Lung (tissue), 11 donors: ENCODE measurements at regions not wholly inside any gene's neighbourhood (a gene's known extent, or its start where the extent isn't known, plus 50 kb on each side); places are given as distances from the start of the nearest gene placed in this dataset.

Source experiments
- ATAC-seq: fragments of 200-7000 bp; cut with Tn5 transposase; one replicate; pipeline ENCODE4 v1.9.1; 2020; ENCODE audit warnings: moderate number of reproducible peaks; ENCODE audit not compliant: insufficient read depth, low FRiP score
- DNase-seq, 3 donors: peaks; one replicate each; pipeline ENCODE4 v3.0.0-alpha.2; 2013 to 2017
- H3K27ac ChIP-seq, 2 donors: one replicate each; pipeline ENCODE4 v1.5.1; 2013; ENCODE audit warnings: mild to moderate bottlenecking in 2 of 2, moderate library complexity in 2 of 2, control low read depth in 1 of 2, inconsistent platforms in 1 of 2, low read depth in 1 of 2, low read length in 1 of 2
- H3K27me3 ChIP-seq, 3 donors: one replicate each; pipeline ENCODE4 v1.5.1; 2013; ENCODE audit warnings: low read length in 2 of 3; ENCODE audit not compliant: control insufficient read depth in 3 of 3, insufficient read depth in 3 of 3
- H3K36me3 ChIP-seq, 4 donors: one replicate each; pipeline ENCODE4 v1.5.1; 2013; ENCODE audit warnings: low read length in 4 of 4, mild to moderate bottlenecking in 1 of 4, moderate library complexity in 1 of 4; ENCODE audit not compliant: control insufficient read depth in 4 of 4, insufficient read depth in 4 of 4
- H3K4me1 ChIP-seq, 5 donors: one replicate each; pipeline ENCODE4 v1.5.1; 2013; ENCODE audit warnings: low read length in 5 of 5, mild to moderate bottlenecking in 2 of 5, moderate library complexity in 1 of 5; ENCODE audit not compliant: control insufficient read depth in 5 of 5, insufficient read depth in 5 of 5
- H3K4me3 ChIP-seq: one replicate; pipeline ENCODE4 v1.5.1; 2013; ENCODE audit warnings: mild to moderate bottlenecking, control low read depth, moderate library complexity
- H3K9ac ChIP-seq, 2 donors: one replicate each; pipeline ENCODE4 v1.5.1; 2013; ENCODE audit warnings: low read length in 2 of 2, control low read depth in 1 of 2; ENCODE audit not compliant: insufficient read depth in 1 of 2
- H3K9me3 ChIP-seq, 4 donors: one replicate each; pipeline ENCODE4 v1.5.1; 2013; ENCODE audit warnings: low read length in 3 of 4, mild to moderate bottlenecking in 1 of 4, moderate library complexity in 1 of 4; ENCODE audit not compliant: control insufficient read depth in 4 of 4, insufficient read depth in 3 of 4
- WGBS, 2 donors: extraction: QIAGEN DNeasy Blood & Tissue Kit; methylation state at CpG; one replicate each; pipeline ENCODE4 v1.1.7; 2013; 5-methylcytosine and 5-hydroxymethylcytosine counted together
- TF ChIP-seq, protein P1 (sequence below): IDR thresholded peaks from 2 replicates; pipeline ENCODE4 v1.5.1; 2012; ENCODE audit warnings: mild to moderate bottlenecking; ENCODE audit errors: control extremely low read depth, extremely low read depth
- donor health status: control.
- donor health status: control.
- donor health status: Bipolar disorder and iron deficiency.
- donor health status: healthy.
- donor health status: DM: yes; HTN: yes; CAD: no.

GRCh38 chr12:107853479-107853878 is 79.0 kb downstream of the ASCL4 start:
- Histone ChIP-seq H3K36me3 (no peaks in the 10 kb centered on the region), H3K27me3 (peaks cover 4 to 32% (median 22%) of the 10 kb centered on the region in 3 donors), H3K4me3 (no peak overlapping the region), H3K9me3 (no peaks in the 10 kb centered on the region), H3K27ac (no peak overlapping the region), H3K4me1 (no peaks in the 10 kb centered on the region), H3K9ac (no peak overlapping the region)
- DNase-seq (no peak), ATAC-seq (no peak)
- WGBS, 2 donors: 46 to 59% methylated on average over 3 of the region's 3 CpGs
- TF ChIP-seq, protein P1, sequence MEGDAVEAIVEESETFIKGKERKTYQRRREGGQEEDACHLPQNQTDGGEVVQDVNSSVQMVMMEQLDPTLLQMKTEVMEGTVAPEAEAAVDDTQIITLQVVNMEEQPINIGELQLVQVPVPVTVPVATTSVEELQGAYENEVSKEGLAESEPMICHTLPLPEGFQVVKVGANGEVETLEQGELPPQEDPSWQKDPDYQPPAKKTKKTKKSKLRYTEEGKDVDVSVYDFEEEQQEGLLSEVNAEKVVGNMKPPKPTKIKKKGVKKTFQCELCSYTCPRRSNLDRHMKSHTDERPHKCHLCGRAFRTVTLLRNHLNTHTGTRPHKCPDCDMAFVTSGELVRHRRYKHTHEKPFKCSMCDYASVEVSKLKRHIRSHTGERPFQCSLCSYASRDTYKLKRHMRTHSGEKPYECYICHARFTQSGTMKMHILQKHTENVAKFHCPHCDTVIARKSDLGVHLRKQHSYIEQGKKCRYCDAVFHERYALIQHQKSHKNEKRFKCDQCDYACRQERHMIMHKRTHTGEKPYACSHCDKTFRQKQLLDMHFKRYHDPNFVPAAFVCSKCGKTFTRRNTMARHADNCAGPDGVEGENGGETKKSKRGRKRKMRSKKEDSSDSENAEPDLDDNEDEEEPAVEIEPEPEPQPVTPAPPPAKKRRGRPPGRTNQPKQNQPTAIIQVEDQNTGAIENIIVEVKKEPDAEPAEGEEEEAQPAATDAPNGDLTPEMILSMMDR: no peak

DNA sequence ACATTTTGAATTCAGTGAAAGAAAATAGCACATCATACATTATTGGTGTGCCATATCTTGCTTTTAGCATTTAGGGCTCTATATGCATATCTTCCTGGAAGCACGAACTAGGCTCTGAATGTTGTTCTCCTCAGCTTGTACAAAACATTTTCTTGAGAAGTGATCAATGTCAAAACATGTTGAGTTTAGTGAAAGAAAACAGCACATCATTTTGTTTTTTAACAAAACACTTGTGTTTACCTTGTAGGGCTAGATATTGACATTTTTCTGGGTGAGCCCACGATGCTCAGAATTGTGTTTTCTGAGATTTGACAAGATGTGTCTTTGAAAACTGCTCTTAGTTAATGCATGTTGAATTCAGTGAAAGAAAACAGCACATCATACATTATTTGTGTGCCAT is 81.0 kb downstream of the ASCL4 start:
- ATAC-seq: no peak
- Histone ChIP-seq H3K36me3 (no peaks in the 10 kb centered on the region), H3K4me1 (no peaks in the 10 kb centered on the region), H3K27ac (no peak overlapping the region), H3K27me3 (peaks cover 0 to 29% (median 20%) of the 10 kb centered on the region in 3 donors), H3K9ac (no peak overlapping the region), H3K9me3 (no peaks in the 10 kb centered on the region), H3K4me3 (no peak overlapping the region)
- TF ChIP-seq, protein P1: no peak
- no peak for DNase-seq
- 76 to 90% methylated on average over 2 of the region's 2 CpGs for WGBS, 2 donors

- Histone ChIP-seq H3K36me3 (no peaks in the 10 kb centered on the region), H3K9me3 (no peaks in the 10 kb centered on the region), H3K27me3 (peaks cover 0 to 29% (median 20%) of the 10 kb centered on the region in 3 donors), H3K9ac (no peak overlapping the region), H3K4me3 (no peak overlapping the region), H3K27ac (no peak overlapping the region), H3K4me1 (no peaks in the 10 kb centered on the region)
- TF ChIP-seq, protein P1: no peak
- 50 to 68% methylated on average over 2 of the region's 2 CpGs for WGBS, 2 donors
- DNase-seq (no peak), ATAC-seq (no peak)
Observed at GRCh38 chr12:107856096-107856495, 81.6 kb downstream of the ASCL4 start.

- Histone ChIP-seq H3K9ac (no peak overlapping the region), H3K4me3 (no peak overlapping the region), H3K27me3 (peaks cover 0 to 30% (median 20%) of the 10 kb centered on the region in 3 donors), H3K27ac (no peak overlapping the region), H3K36me3 (no peaks in the 10 kb centered on the region), H3K9me3 (no peaks in the 10 kb centered on the region), H3K4me1 (no peaks in the 10 kb centered on the region)
- DNase-seq (no peak), ATAC-seq (no peak)
- TF ChIP-seq, protein P1: no peak
- 70 to 86% methylated on average over 4 of the region's 4 CpGs for WGBS, 2 donors
Observed at GRCh38 chr12:107857191-107857590, 82.7 kb downstream of the ASCL4 start.
